ENCODE measurements at regions not wholly inside any gene's neighbourhood (a gene's known extent, or its start where the extent isn't known, plus 50 kb on each side); places are given as distances from the start of the nearest gene placed in this dataset.

DNA sequence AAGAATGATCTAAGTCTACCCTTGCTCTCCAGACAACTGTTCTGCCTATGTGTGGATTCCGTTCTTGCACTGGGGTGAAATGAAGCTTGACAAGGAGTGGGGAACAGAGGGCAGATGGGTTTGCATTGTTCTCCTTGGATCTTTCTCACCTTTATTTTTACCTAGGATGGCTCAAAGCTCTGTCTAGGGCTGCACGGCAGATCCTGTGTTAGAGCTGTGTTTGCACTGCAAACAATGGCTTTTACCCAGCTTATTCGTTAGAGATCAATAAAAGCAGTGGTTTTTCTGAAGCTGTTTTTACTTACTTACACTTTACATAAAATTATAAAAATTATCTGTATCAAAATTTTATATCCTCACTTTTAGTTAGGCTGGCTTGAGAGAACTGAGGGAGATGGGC, 105.1 kb downstream of the LRIG3 start:
- Histone ChIP-seq H3K4me2 (ENCODE audit: low read depth, low read length) (no peak overlapping the region), H2AK9ac (replicated peaks; ENCODE audit: low read depth, low read length, poor library complexity) (no peak overlapping the region), H3K27me3 (ENCODE audit: control insufficient read depth, insufficient read depth, low read length) (no peaks in the 10 kb centered on the region), H4K20me1 (ENCODE audit: insufficient read depth, low read length) (no peaks in the 10 kb centered on the region), H3K4ac (ENCODE audit: low read depth, low read length) (no peak overlapping the region; the same call in 1 of the 2 replicates), H3K9ac (ENCODE audit: low read depth, low read length) (no peak overlapping the region), H3K23ac (ENCODE audit: low read depth, low read length) (no peak overlapping the region), H2AK5ac (ENCODE audit: low read depth, low read length) (no peak overlapping the region), H3K18ac (ENCODE audit: low read depth, low read length) (no peak overlapping the region), H3K4me1 (ENCODE audit: control insufficient read depth, insufficient read depth, low read length) (peaks cover 3% of the 10 kb centered on the region; the same call in 1 of the 2 replicates), H3K9me3 (ENCODE audit: control insufficient read depth, insufficient read depth, low read length) (no peaks in the 10 kb centered on the region), H2BK15ac (ENCODE audit: low read depth, low read length) (no peak overlapping the region), H3K14ac (replicated peaks; ENCODE audit: low read depth, low read length) (no peak overlapping the region), H3K4me3 (ENCODE audit: insufficient read depth, low read depth, low read length) (no peak overlapping the region), H3K36me3 (ENCODE audit: control insufficient read depth, insufficient read depth, low read length) (no peaks in the 10 kb centered on the region), H3K9me1 (ENCODE audit: insufficient read depth, low read length) (no peaks in the 10 kb centered on the region), H2BK120ac (ENCODE audit: low read depth, low read length) (no peak overlapping the region), H2AFZ (replicated peaks; ENCODE audit: low read length, poor library complexity) (no peak overlapping the region), H4K5ac (ENCODE audit: low read depth, low read length) (no peak overlapping the region), H3K56ac (ENCODE audit: extremely low read depth, insufficient read depth, low read length) (no peak overlapping the region), H2BK20ac (ENCODE audit: low read depth, low read length) (no peak overlapping the region; the same call in 1 of the 2 replicates), H4K8ac (ENCODE audit: low read depth in 2 of 2, low read length in 2 of 2) (no peak overlapping the region), H3K79me1 (ENCODE audit: low read depth in 1 of 2, low read length in 2 of 2) (no peaks in the 10 kb centered on the region), H2BK5ac (ENCODE audit: low read depth, low read length, poor library complexity, severe bottlenecking) (no peak overlapping the region), H4K91ac (ENCODE audit: insufficient read depth, low read depth, low read length) (no peak overlapping the region), H3K27ac (ENCODE audit: insufficient read depth, low read length) (no peak overlapping the region)
- no TSS peak for BruUV-seq (replicated peaks)
- in situ Hi-C loops (cut with MboI; ENCODE audit: low sequenced_read_pairs) (no loop called here), dilution Hi-C loops (cut with HindIII; ENCODE audit: low sequenced_read_pairs, unreplicated experiment) (no loop called here), intact Hi-C loops (cut with micrococcal nuclease) (no loop called here)
- ChIA-PET CTCF (no interaction called here), POLR2A (ENCODE audit: unreplicated experiment) (no interaction called here)
- TF ChIP-seq FOS (IDR thresholded peaks at IDR 0.05; ENCODE audit: low read depth, low read length) (no peak), RAD21 (IDR thresholded peaks at IDR 0.05; ENCODE audit: low read length) (no peak), MAFK (IDR thresholded peaks at IDR 0.05; ENCODE audit: low read depth, low read length) (no peak), BHLHE40 (IDR thresholded peaks at IDR 0.05; ENCODE audit: low read depth, low read length) (no peak), SMC3 (IDR thresholded peaks at IDR 0.05; ENCODE audit: low read depth, low read length) (no peak), NFE2L2 (IDR thresholded peaks at IDR 0.05; ENCODE audit: low read depth, low read length) (no peak), MAZ (IDR thresholded peaks at IDR 0.05; ENCODE audit: borderline replicate concordance, low read depth, low read length) (no peak), RCOR1 (IDR thresholded peaks at IDR 0.05; ENCODE audit: insufficient replicate concordance, low read length) (no peak), RFX5 (IDR thresholded peaks at IDR 0.05; ENCODE audit: low read depth, low read length) (no peak)
- TF ChIP-seq, protein P1, sequence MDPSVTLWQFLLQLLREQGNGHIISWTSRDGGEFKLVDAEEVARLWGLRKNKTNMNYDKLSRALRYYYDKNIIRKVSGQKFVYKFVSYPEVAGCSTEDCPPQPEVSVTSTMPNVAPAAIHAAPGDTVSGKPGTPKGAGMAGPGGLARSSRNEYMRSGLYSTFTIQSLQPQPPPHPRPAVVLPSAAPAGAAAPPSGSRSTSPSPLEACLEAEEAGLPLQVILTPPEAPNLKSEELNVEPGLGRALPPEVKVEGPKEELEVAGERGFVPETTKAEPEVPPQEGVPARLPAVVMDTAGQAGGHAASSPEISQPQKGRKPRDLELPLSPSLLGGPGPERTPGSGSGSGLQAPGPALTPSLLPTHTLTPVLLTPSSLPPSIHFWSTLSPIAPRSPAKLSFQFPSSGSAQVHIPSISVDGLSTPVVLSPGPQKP (IDR thresholded peaks at IDR 0.05; ENCODE audit: borderline replicate concordance, low read depth, low read length) = no peak
- TF ChIP-seq, protein P2, sequence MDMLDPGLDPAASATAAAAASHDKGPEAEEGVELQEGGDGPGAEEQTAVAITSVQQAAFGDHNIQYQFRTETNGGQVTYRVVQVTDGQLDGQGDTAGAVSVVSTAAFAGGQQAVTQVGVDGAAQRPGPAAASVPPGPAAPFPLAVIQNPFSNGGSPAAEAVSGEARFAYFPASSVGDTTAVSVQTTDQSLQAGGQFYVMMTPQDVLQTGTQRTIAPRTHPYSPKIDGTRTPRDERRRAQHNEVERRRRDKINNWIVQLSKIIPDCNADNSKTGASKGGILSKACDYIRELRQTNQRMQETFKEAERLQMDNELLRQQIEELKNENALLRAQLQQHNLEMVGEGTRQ (IDR thresholded peaks at IDR 0.05; ENCODE audit: low read depth, low read length) = no peak
- TF ChIP-seq, protein P3, sequence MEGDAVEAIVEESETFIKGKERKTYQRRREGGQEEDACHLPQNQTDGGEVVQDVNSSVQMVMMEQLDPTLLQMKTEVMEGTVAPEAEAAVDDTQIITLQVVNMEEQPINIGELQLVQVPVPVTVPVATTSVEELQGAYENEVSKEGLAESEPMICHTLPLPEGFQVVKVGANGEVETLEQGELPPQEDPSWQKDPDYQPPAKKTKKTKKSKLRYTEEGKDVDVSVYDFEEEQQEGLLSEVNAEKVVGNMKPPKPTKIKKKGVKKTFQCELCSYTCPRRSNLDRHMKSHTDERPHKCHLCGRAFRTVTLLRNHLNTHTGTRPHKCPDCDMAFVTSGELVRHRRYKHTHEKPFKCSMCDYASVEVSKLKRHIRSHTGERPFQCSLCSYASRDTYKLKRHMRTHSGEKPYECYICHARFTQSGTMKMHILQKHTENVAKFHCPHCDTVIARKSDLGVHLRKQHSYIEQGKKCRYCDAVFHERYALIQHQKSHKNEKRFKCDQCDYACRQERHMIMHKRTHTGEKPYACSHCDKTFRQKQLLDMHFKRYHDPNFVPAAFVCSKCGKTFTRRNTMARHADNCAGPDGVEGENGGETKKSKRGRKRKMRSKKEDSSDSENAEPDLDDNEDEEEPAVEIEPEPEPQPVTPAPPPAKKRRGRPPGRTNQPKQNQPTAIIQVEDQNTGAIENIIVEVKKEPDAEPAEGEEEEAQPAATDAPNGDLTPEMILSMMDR (conservative IDR thresholded peaks at IDR 0.05; ENCODE audit: low read depth, low read length) = no peak
- DNase-seq (no peak), ATAC-seq (ENCODE audit: low read depth) (no peak)
- no CpG with 5 or more reads among the region's 3 CpGs for WGBS, 2 experiments (ENCODE audit: extremely low coverage in 2 of 2, insufficient read length in 1 of 2)
